GM23338 (cell line): ENCODE measurements at regions not wholly inside any gene's neighbourhood (a gene's known extent, or its start where the extent isn't known, plus 50 kb on each side); places are given as distances from the start of the nearest gene placed in this dataset.

Experiments
- ATAC-seq: fragments of 200-7000 bp; cut with Tn5 transposase; 3 replicates; pipeline ENCODE4 v1.9.1; 2020
- DNase-seq: peaks from one replicate; pipeline ENCODE4 v3.0.0-alpha.2; 2015; ENCODE audit warnings: low spot score
- H2AFZ ChIP-seq: fragments of 200-600 bp; sonication (generic); 2 replicates; pipeline ENCODE4 v1.8.0; 2016; ENCODE audit warnings: antibody characterized with exemption, mild to moderate bottlenecking, moderate library complexity
- H3F3A ChIP-seq: fragments of 200-600 bp; sonication (generic); replicated peaks from 2 replicates; pipeline ENCODE4 v1.8.0; 2017; ENCODE audit warnings: antibody characterized with exemption, mixed run types, low read depth
- H3K27ac ChIP-seq: fragments of 200-600 bp; sonication (generic); 2 replicates; pipeline ENCODE4 v1.6.1; 2016; ENCODE audit warnings: low read depth
- H3K27me3 ChIP-seq: fragments of 200-600 bp; sonication (generic); 2 replicates; pipeline ENCODE4 v1.8.0; 2016; ENCODE audit warnings: mild to moderate bottlenecking, mixed run types, moderate library complexity; ENCODE audit not compliant: insufficient read depth
- H3K36me3 ChIP-seq: fragments of 200-600 bp; sonication (generic); 2 replicates; pipeline ENCODE4 v1.8.0; 2016; ENCODE audit warnings: mild to moderate bottlenecking; ENCODE audit not compliant: insufficient read depth
- H3K4me1 ChIP-seq: fragments of 200-600 bp; sonication (generic); 2 replicates; pipeline ENCODE4 v1.8.0; 2016; ENCODE audit warnings: mild to moderate bottlenecking, moderate library complexity; ENCODE audit not compliant: insufficient read depth
- H3K4me2 ChIP-seq: fragments of 200-600 bp; sonication (generic); 2 replicates; pipeline ENCODE4 v1.7.1; 2017; ENCODE audit warnings: mixed run types
- H3K4me3 ChIP-seq: fragments of 200-600 bp; sonication (generic); 2 replicates; pipeline ENCODE4 v1.6.1; 2016; ENCODE audit warnings: mixed run types
- H3K79me2 ChIP-seq: fragments of 200-600 bp; sonication (generic); replicated peaks from 2 replicates; pipeline ENCODE4 v1.8.0; 2017; ENCODE audit warnings: mild to moderate bottlenecking; ENCODE audit not compliant: insufficient read depth
- H3K9me2 ChIP-seq: fragments of 200-600 bp; sonication (generic); 2 replicates; pipeline ENCODE4 v1.8.0; 2017; ENCODE audit not compliant: insufficient read depth
- H4K20me1 ChIP-seq: fragments of 200-600 bp; sonication (generic); replicated peaks from 2 replicates; pipeline ENCODE4 v1.8.0; 2017; ENCODE audit warnings: mild to moderate bottlenecking; ENCODE audit not compliant: insufficient read depth
- H3K27ac Mint-ChIP-seq: 2 replicates; pipeline ENCODE4 v1.8.0; 2020; ENCODE audit warnings: inconsistent platforms, mild to moderate bottlenecking, moderate library complexity, mixed read lengths
- H3K27me3 Mint-ChIP-seq: 3 replicates; pipeline ENCODE4 v1.8.0; 2022; ENCODE audit warnings: low read depth, mild to moderate bottlenecking, moderate library complexity, mixed read lengths, inconsistent platforms; ENCODE audit not compliant: insufficient read depth, poor library complexity
- H3K36me3 Mint-ChIP-seq: 3 replicates; pipeline ENCODE4 v1.8.0; 2021; ENCODE audit warnings: low read depth, mild to moderate bottlenecking, inconsistent platforms, moderate library complexity, mixed read lengths
- H3K4me1 Mint-ChIP-seq: 3 replicates; pipeline ENCODE4 v1.8.0; 2020; ENCODE audit warnings: mild to moderate bottlenecking, inconsistent platforms, mixed read lengths
- H3K4me3 Mint-ChIP-seq: 3 replicates; pipeline ENCODE4 v1.8.0; 2021; ENCODE audit warnings: moderate library complexity, mild to moderate bottlenecking, inconsistent platforms, mixed read lengths
- H3K9me3 Mint-ChIP-seq: 3 replicates; pipeline ENCODE4 v1.8.0; 2020; ENCODE audit warnings: moderate library complexity, mild to moderate bottlenecking, inconsistent platforms, mixed read lengths
- CREB1 ChIP-seq: fragments of 250-450 bp; sonication (Bioruptor Pico); IDR thresholded peaks from 2 replicates; pipeline ENCODE4 v1.5.0; 2020; ENCODE audit warnings: low read depth, mild to moderate bottlenecking, moderate library complexity
- CTCF ChIP-seq, 2 experiments: fragments of 200-600 bp in 1 of 2; sonication (generic) in 1 of 2; conservative IDR thresholded peaks; 2 replicates each; pipeline versions ENCODE4 v1.5.1 to v1.6.1; 2016 to 2017; ENCODE audit warnings: antibody characterized with exemption in 2 of 2, low read depth in 2 of 2, mild to moderate bottlenecking in 2 of 2, moderate library complexity in 1 of 2
- ETS1 ChIP-seq: IDR thresholded peaks from 2 replicates; pipeline ENCODE4 v1.6.1; 2016; ENCODE audit warnings: antibody characterized with exemption
- EZH2 ChIP-seq: fragments of 200-600 bp; sonication (generic); IDR thresholded peaks from one replicate; pipeline ENCODE4 v1.8.0; 2017; ENCODE audit warnings: antibody characterized with exemption, mild to moderate bottlenecking, low read depth; ENCODE audit not compliant: unreplicated experiment
- EZH2phosphoT487 ChIP-seq: fragments of 200-600 bp; sonication (generic); IDR thresholded peaks from one replicate; pipeline ENCODE4 v1.8.1; 2018; ENCODE audit warnings: antibody characterized with exemption; ENCODE audit not compliant: unreplicated experiment
- JUNB ChIP-seq: IDR thresholded peaks from one replicate; pipeline ENCODE4 v1.6.1; 2016; ENCODE audit warnings: antibody characterized with exemption; ENCODE audit not compliant: unreplicated experiment
- NANOG ChIP-seq: IDR thresholded peaks from 2 replicates; pipeline ENCODE4 v1.6.1; 2016; ENCODE audit warnings: antibody characterized with exemption, borderline replicate concordance
- POLR2AphosphoS5 ChIP-seq: IDR thresholded peaks from 2 replicates; pipeline ENCODE4 v1.6.1; 2016; ENCODE audit warnings: antibody characterized with exemption, low read depth
- STAT1 ChIP-seq: IDR thresholded peaks from one replicate; pipeline ENCODE4 v1.6.1; 2016; ENCODE audit warnings: antibody characterized with exemption; ENCODE audit not compliant: unreplicated experiment
- ZNF114 ChIP-seq: fragments of 250-450 bp; sonication (Bioruptor Pico); IDR thresholded peaks from 2 replicates; pipeline ENCODE4 v1.5.0; 2020; ENCODE audit warnings: mild to moderate bottlenecking, moderate library complexity
- ZNF331 ChIP-seq: fragments of 250-450 bp; sonication (Bioruptor Pico); IDR thresholded peaks from 2 replicates; pipeline ENCODE4 v1.5.0; 2020; ENCODE audit warnings: low read depth, mild to moderate bottlenecking, moderate library complexity
- ZNF462 ChIP-seq: fragments of 250-450 bp; sonication (Bioruptor Pico); IDR thresholded peaks from 2 replicates; pipeline ENCODE4 v1.5.0; 2020; ENCODE audit warnings: mild to moderate bottlenecking, moderate library complexity
- TF ChIP-seq, protein P1 (sequence below): IDR thresholded peaks from one replicate; pipeline ENCODE4 v1.6.1; 2018; ENCODE audit warnings: antibody characterized with exemption; ENCODE audit not compliant: unreplicated experiment

DNA sequence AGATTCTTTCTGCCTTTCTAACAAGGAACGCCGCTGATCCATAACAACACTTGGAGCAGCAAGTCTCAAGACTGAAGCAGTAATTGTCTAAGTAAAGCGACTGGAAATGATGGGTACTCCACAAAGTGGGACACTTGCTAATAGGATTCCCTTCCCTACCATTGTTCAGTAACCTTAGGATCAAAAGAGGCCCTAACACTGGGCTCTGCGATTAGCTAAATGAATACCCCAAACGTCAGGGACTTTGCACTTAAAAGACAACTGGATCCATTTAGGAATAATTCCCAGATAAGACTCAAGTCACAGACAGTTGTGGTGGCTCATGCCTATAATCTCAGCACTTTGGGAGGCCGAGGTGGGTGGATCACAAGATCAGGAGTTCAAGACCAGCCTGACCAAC, 221.9 kb upstream of the FGGY start:
- H3K9me3 Mint-ChIP-seq = no peaks in the 10 kb centered on the region
- Histone ChIP-seq H3K79me2 (no peaks in the 10 kb centered on the region), H3K9me2 (no peaks in the 10 kb centered on the region), H3F3A (peaks cover 28% of the 10 kb centered on the region), H2AFZ (no peak overlapping the region), H3K4me3 (no peak overlapping the region), H4K20me1 (no peaks in the 10 kb centered on the region), H3K4me2 (no peak overlapping the region), H3K27ac (no peak overlapping the region), H3K27me3 (no peaks in the 10 kb centered on the region), H3K4me1 (peaks cover 71% of the 10 kb centered on the region), H3K36me3 (no peaks in the 10 kb centered on the region)
- DNase-seq (no peak), ATAC-seq (no peak)
- TF ChIP-seq EZH2phosphoT487 (no peak), NANOG (no peak), CREB1 (CRISPR knock-in tag) (no peak), ZNF331 (CRISPR knock-in tag) (no peak), CTCF (conservative IDR thresholded peaks at IDR 0.05; ENCODE audit: low read depth in 2 of 2) (no peak), ETS1 (no peak), POLR2AphosphoS5 (no peak), ZNF462 (no peak), JUNB (no peak), EZH2 (no peak), STAT1 (no peak), ZNF114 (no peak)
- TF ChIP-seq, protein P1, sequence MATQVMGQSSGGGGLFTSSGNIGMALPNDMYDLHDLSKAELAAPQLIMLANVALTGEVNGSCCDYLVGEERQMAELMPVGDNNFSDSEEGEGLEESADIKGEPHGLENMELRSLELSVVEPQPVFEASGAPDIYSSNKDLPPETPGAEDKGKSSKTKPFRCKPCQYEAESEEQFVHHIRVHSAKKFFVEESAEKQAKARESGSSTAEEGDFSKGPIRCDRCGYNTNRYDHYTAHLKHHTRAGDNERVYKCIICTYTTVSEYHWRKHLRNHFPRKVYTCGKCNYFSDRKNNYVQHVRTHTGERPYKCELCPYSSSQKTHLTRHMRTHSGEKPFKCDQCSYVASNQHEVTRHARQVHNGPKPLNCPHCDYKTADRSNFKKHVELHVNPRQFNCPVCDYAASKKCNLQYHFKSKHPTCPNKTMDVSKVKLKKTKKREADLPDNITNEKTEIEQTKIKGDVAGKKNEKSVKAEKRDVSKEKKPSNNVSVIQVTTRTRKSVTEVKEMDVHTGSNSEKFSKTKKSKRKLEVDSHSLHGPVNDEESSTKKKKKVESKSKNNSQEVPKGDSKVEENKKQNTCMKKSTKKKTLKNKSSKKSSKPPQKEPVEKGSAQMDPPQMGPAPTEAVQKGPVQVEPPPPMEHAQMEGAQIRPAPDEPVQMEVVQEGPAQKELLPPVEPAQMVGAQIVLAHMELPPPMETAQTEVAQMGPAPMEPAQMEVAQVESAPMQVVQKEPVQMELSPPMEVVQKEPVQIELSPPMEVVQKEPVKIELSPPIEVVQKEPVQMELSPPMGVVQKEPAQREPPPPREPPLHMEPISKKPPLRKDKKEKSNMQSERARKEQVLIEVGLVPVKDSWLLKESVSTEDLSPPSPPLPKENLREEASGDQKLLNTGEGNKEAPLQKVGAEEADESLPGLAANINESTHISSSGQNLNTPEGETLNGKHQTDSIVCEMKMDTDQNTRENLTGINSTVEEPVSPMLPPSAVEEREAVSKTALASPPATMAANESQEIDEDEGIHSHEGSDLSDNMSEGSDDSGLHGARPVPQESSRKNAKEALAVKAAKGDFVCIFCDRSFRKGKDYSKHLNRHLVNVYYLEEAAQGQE = no peak
- peaks cover under 1% of the 10 kb centered on the region for H3K27me3 Mint-ChIP-seq
- H3K4me3 Mint-ChIP-seq = no peak overlapping the region
- no peaks in the 10 kb centered on the region; the same call in 2 of the 3 replicates for H3K36me3 Mint-ChIP-seq
- H3K4me1 Mint-ChIP-seq = peaks cover 80% of the 10 kb centered on the region
- H3K27ac Mint-ChIP-seq = no peak overlapping the region
